Stomach smooth muscle (tissue), 2 donors: ENCODE measurements at regions not wholly inside any gene's neighbourhood (a gene's known extent, or its start where the extent isn't known, plus 50 kb on each side); places are given as distances from the start of the nearest gene placed in this dataset.

Experiments used
- H3K27ac ChIP-seq: one replicate; pipeline ENCODE4 v1.7.0; 2013; ENCODE audit warnings: mild to moderate bottlenecking, low read length, inconsistent platforms
- H3K27me3 ChIP-seq, 2 donors: one replicate each; pipeline ENCODE4 v1.7.0; 2013; ENCODE audit warnings: low read length in 2 of 2; ENCODE audit not compliant: insufficient read depth in 2 of 2, control insufficient read depth in 1 of 2
- H3K36me3 ChIP-seq, 2 donors: one replicate each; pipeline ENCODE4 v1.7.0; 2013; ENCODE audit warnings: low read length in 2 of 2; ENCODE audit not compliant: control insufficient read depth in 2 of 2, insufficient read depth in 2 of 2
- H3K4me1 ChIP-seq: one replicate; pipeline ENCODE4 v1.7.0; 2013; ENCODE audit warnings: low read length; ENCODE audit not compliant: control insufficient read depth, insufficient read depth
- H3K4me3 ChIP-seq, 2 donors: one replicate each; pipeline ENCODE4 v1.7.0; 2013; ENCODE audit warnings: low read length in 2 of 2
- H3K9ac ChIP-seq, 2 donors: one replicate each; pipeline ENCODE4 v1.7.0; 2013; ENCODE audit warnings: low read length in 2 of 2, mild to moderate bottlenecking in 1 of 2
- H3K9me3 ChIP-seq, 2 donors: one replicate each; pipeline ENCODE4 v1.7.0; 2013; ENCODE audit warnings: low read length in 2 of 2; ENCODE audit not compliant: control insufficient read depth in 2 of 2
- donor health status: healthy.
- donor health status: Pancreatic carcinoma.

GRCh38 chr17:56674401-56674925 is 81.0 kb downstream of the NOG start:
- peaks cover 6% of the 10 kb centered on the region for H3K4me1 ChIP-seq
- H3K9me3 ChIP-seq = no peaks in the 10 kb centered on the region
- H3K36me3 ChIP-seq = no peaks in the 10 kb centered on the region
- H3K4me3 ChIP-seq = no peak overlapping the region
- H3K27me3 ChIP-seq = peaks cover 18 to 25% of the 10 kb centered on the region in 2 donors
- H3K27ac ChIP-seq = no peak overlapping the region
- H3K9ac ChIP-seq = no peak overlapping the region

DNA sequence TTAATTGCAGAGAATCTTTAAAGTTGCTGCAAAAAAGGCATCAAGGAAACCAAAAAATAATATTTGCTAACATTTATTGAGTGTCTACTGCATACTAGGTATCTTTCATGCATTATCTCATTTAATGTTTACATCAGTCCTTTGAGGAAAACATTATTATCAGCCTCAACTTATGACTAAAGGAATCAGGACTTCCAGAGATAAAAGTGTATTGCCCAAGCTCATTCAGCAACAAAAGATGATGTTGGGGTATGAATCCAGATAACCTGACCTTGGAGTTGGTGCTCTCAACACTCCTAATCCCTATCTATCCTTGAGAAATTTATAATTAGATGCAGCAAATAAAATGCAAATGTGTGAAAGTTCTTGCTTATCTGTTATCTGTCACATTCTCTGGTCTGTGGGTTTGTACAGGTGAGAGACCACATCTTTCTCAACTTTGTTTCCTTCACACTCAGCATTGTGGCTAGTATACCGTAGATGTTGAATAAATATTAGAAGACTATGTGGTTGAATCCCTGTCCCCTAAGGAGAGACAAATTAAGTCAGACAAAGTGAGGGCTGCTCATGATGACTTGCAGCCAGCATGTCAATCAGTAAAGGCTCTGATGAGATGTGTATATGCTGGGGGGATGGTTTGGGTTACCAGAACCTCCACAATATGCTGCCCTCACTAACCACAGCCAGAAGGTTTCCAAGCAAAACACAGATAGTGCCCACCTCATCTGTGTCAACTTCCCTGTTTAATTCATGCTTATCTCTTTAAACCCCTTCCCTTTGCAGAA is 82.6 kb downstream of the NOG start:
- Histone ChIP-seq H3K4me3 (no peak overlapping the region), H3K36me3 (no peaks in the 10 kb centered on the region), H3K27ac (no peak overlapping the region)

GRCh38 chr17:56676810-56677209 is 83.3 kb downstream of the NOG start:
- no peak overlapping the region for H3K27ac ChIP-seq
- H3K4me1 ChIP-seq = peaks cover 6% of the 10 kb centered on the region
- H3K4me3 ChIP-seq = no peak overlapping the region
- H3K27me3 ChIP-seq = peaks cover 18 to 34% of the 10 kb centered on the region in 2 donors
- no peaks in the 10 kb centered on the region for H3K9me3 ChIP-seq
- no peaks in the 10 kb centered on the region for H3K36me3 ChIP-seq
- H3K9ac ChIP-seq = no peak overlapping the region

More for the DNA sequence above, 82.6 kb downstream of the NOG start:
- H3K9ac ChIP-seq = no peak overlapping the region
- peaks cover 6% of the 10 kb centered on the region for H3K4me1 ChIP-seq
- H3K9me3 ChIP-seq = no peaks in the 10 kb centered on the region
- H3K27me3 ChIP-seq = peaks cover 18 to 28% of the 10 kb centered on the region in 2 donors

- no peak overlapping the region for H3K9ac ChIP-seq
- no peaks in the 10 kb centered on the region for H3K9me3 ChIP-seq
- no peaks in the 10 kb centered on the region for H3K36me3 ChIP-seq
- peak overlapping the region; percentile 47 to 68 for H3K4me3 ChIP-seq
- peaks cover 18 to 32% of the 10 kb centered on the region in 2 donors for H3K27me3 ChIP-seq
- no peak overlapping the region for H3K27ac ChIP-seq
- peaks cover 6% of the 10 kb centered on the region for H3K4me1 ChIP-seq
Observed at GRCh38 chr17:56678249-56679114, 85.0 kb downstream of the NOG start.

DNA sequence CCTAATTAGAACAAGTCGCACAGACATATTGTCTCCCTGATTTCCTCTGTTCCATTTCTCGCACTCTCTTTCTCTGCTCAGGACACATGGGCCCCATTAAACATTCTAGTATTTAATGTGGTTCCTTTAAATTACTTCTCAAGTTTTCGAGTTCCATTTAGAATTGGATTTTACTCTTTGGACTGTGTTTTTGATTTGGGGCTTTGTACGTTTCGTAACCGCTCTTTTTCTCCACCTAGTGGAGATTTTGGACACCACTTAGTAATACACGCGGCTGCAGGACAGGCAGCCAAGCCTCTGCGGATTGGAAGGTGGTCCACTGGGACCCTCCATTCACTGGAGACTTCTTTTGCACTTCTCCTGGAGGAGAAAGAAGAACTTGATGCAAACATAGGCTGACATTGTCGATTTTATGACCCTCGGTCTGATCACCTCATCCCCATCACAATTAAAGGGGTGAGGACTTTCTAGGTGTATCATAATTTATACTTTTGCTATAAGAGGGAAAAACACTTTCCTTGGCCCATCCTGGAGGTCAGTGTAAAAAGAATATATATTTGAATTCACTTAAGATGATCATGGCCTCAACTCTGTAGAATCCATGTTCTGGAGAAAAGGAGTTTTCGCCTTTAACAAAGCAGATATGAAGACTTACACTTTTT is 85.7 kb downstream of the NOG start:
- Histone ChIP-seq H3K27me3 (peaks cover 18 to 34% of the 10 kb centered on the region in 2 donors), H3K36me3 (no peaks in the 10 kb centered on the region), H3K9ac (no peak overlapping the region), H3K9me3 (no peaks in the 10 kb centered on the region), H3K4me1 (peaks cover 6% of the 10 kb centered on the region), H3K27ac (no peak overlapping the region), H3K4me3 (peak overlapping the region; percentile 47 to 68)

GRCh38 chr17:56679777-56680422 is 86.4 kb downstream of the NOG start:
- H3K4me1 ChIP-seq = peaks cover 6% of the 10 kb centered on the region
- H3K27ac ChIP-seq = no peak overlapping the region
- H3K4me3 ChIP-seq = no peak overlapping the region
- no peaks in the 10 kb centered on the region for H3K36me3 ChIP-seq
- H3K9me3 ChIP-seq = no peaks in the 10 kb centered on the region
- H3K9ac ChIP-seq = no peak overlapping the region
- H3K27me3 ChIP-seq = peaks cover 18 to 34% of the 10 kb centered on the region in 2 donors

- Histone ChIP-seq H3K27me3 (peaks cover 18 to 30% of the 10 kb centered on the region in 2 donors), H3K36me3 (no peaks in the 10 kb centered on the region), H3K4me1 (peaks cover 6% of the 10 kb centered on the region), H3K4me3 (no peak overlapping the region), H3K9ac (no peak overlapping the region), H3K9me3 (no peaks in the 10 kb centered on the region), H3K27ac (no peak overlapping the region)
Observed at GRCh38 chr17:56680676-56681075, 87.2 kb downstream of the NOG start.

DNA sequence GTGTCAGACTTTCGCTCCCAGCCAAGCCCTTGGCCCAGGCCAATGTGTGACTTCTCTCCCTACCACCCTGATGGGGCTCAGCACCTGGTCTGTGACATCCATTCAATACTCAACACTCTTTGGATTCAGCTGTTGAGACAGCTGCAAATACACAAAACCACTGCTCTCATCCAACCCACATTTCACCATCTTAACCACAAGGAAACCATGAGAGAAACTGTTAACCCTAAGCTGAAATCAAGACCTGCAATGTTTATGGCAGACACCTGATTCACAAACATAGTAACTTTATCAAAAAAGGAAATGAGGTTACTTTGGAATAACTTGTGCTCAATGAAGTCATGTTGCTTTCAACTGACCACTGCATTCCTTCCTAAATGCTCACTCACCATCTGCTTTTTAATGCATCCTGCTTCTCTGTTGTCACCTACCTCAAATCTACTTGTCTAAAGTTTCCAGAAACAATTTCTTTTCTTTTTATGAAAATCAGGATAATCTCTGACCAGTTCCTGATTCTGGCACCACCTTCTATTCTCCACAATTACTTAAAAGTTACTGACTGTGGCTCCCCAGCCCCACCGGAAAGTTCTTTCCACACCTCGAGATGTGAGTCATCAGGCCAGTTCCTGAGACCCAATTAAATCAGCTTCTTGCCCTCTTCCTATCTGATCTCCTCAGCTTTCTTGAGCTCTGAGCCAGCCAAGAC is 88.2 kb downstream of the NOG start:
- Histone ChIP-seq H3K9me3 (no peaks in the 10 kb centered on the region), H3K9ac (no peak overlapping the region), H3K27me3 (peaks cover 11 to 25% of the 10 kb centered on the region in 2 donors), H3K27ac (no peak overlapping the region), H3K4me3 (no peak overlapping the region), H3K4me1 (peaks cover 6% of the 10 kb centered on the region), H3K36me3 (no peaks in the 10 kb centered on the region)

DNA sequence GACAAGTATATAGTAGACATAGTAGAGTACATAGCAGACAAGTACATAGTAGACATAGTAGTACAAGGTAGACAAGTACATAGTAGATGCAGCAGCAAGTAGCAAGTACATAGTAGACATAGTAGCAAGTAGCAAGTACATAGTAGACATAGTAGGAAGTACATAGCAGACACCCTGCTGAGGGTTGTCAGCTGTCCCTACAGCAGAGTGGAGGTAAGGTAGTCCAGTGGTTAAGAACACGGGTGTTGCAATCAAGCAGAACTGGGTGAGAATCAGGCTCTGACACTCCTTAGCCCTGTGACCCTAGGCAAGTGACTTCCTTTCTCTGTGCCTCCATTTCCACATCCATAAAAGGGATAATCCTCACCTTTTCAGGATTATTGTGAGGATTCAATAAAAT is 94.7 kb downstream of the NOG start:
- Histone ChIP-seq H3K4me3 (no peak overlapping the region), H3K27me3 (peaks cover 0 to 3% of the 10 kb centered on the region in 2 donors), H3K9me3 (no peaks in the 10 kb centered on the region), H3K27ac (no peak overlapping the region), H3K9ac (no peak overlapping the region), H3K4me1 (no peaks in the 10 kb centered on the region), H3K36me3 (no peaks in the 10 kb centered on the region)
